ENCODE measurements at regions not wholly inside any gene's neighbourhood (a gene's known extent, or its start where the extent isn't known, plus 50 kb on each side); places are given as distances from the start of the nearest gene placed in this dataset.
A peak's percentile ranks its signal among the peaks of the same experiment; 100 is the strongest.

DNA sequence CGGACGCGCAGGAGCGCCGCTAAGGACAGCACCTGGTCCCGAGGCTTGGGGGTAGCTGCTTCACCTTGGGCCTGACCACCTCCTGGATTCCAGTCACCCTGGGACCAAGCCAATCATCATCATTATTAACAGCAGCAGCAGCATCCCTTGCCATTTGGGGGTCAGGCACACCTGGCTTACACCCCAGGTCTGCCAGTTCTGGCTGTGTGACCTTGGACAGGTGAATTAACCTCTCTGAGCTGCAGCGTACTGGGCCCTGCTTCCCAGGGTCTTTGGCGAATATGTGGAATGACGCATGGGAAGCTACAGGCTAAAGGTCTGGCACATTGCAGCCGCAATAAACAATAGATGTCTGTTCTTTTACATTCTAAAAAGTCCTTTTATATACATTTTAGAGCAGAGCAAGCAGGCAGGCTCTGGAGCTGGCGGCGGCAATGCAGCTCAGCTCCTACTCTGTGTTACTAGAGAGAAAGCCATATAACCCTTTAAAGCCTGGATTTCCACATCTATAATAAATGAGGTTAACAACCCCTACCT, 97.8 kb upstream of the CPLX2 start:
- no peaks in the 10 kb centered on the region for H3K79me2 ChIP-seq (ENCODE audit: control insufficient read depth, insufficient read depth, low read length)
- DNase-seq (ENCODE audit: low read depth in 2 of 2) = no peak
- H3K4me3 ChIP-seq (replicated peaks in 1 of 4; ENCODE audit: control extremely low read depth in 1 of 4, insufficient read depth in 1 of 4, low read depth in 3 of 4, low read length in 4 of 4) = no peak overlapping the region
- H3K27me3 ChIP-seq (ENCODE audit: control insufficient read depth, insufficient read depth, low read length) = no peaks in the 10 kb centered on the region
- no peaks in the 10 kb centered on the region for H3K9me3 ChIP-seq (ENCODE audit: control insufficient read depth, insufficient read depth, low read depth, low read length)
- H3K4me2 ChIP-seq (ENCODE audit: extremely low read depth, insufficient read depth, low read length) = no peak overlapping the region
- no peaks in the 10 kb centered on the region for H4K20me1 ChIP-seq (ENCODE audit: control insufficient read depth, extremely low read depth, insufficient read depth, low read length)
- no peak overlapping the region for H3K9ac ChIP-seq (ENCODE audit: insufficient read depth, low read length)
- H3K36me3 ChIP-seq (ENCODE audit: control insufficient read depth, insufficient read depth, low read length) = no peaks in the 10 kb centered on the region
- no peak overlapping the region for H3K27ac ChIP-seq (ENCODE audit: insufficient read depth, low read length)
- H2AFZ ChIP-seq (ENCODE audit: low read length) = no peak overlapping the region
- no peaks in the 10 kb centered on the region for H3K4me1 ChIP-seq (ENCODE audit: control insufficient read depth, extremely low read depth, insufficient read depth, low read length)
- no peak for TF ChIP-seq EZH2 (IDR thresholded peaks at IDR 0.05; ENCODE audit: low read length, missing control alignments)
- TF ChIP-seq, protein P1, sequence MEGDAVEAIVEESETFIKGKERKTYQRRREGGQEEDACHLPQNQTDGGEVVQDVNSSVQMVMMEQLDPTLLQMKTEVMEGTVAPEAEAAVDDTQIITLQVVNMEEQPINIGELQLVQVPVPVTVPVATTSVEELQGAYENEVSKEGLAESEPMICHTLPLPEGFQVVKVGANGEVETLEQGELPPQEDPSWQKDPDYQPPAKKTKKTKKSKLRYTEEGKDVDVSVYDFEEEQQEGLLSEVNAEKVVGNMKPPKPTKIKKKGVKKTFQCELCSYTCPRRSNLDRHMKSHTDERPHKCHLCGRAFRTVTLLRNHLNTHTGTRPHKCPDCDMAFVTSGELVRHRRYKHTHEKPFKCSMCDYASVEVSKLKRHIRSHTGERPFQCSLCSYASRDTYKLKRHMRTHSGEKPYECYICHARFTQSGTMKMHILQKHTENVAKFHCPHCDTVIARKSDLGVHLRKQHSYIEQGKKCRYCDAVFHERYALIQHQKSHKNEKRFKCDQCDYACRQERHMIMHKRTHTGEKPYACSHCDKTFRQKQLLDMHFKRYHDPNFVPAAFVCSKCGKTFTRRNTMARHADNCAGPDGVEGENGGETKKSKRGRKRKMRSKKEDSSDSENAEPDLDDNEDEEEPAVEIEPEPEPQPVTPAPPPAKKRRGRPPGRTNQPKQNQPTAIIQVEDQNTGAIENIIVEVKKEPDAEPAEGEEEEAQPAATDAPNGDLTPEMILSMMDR (conservative IDR thresholded peaks at IDR 0.05 in 1 of 2, IDR thresholded peaks at IDR 0.05 in 1 of 2; ENCODE audit: low read depth in 1 of 2, low read length in 2 of 2) = no peak

DNA sequence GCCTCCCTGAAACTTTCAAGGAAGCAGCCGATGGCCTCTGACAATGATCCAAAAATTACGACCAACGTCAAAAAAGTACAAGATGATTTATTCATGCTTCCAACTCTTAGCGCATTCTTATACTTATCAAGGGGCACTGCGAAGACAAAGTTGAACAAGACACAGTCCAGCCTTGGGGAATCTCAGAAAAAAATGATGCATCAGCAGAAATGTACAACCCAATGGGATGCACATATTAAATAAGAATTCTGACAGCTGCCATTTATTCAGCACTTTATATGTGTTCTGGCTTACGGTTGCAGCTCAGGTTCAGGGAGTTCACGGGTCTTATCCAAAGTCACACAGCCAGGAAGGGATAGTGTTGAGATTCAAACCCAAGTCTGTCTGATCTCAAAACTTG, 96.0 kb upstream of the CPLX2 start:
- Histone ChIP-seq H3K36me3 (ENCODE audit: control insufficient read depth, insufficient read depth, low read length) (no peaks in the 10 kb centered on the region), H3K27ac (ENCODE audit: insufficient read depth, low read length) (no peak overlapping the region), H3K4me3 (replicated peaks in 1 of 4; ENCODE audit: control extremely low read depth in 1 of 4, insufficient read depth in 1 of 4, low read depth in 3 of 4, low read length in 4 of 4) (no peak overlapping the region), H3K9ac (ENCODE audit: insufficient read depth, low read length) (no peak overlapping the region), H3K27me3 (ENCODE audit: control insufficient read depth, insufficient read depth, low read length) (no peaks in the 10 kb centered on the region), H4K20me1 (ENCODE audit: control insufficient read depth, extremely low read depth, insufficient read depth, low read length) (no peaks in the 10 kb centered on the region), H3K4me2 (ENCODE audit: extremely low read depth, insufficient read depth, low read length) (no peak overlapping the region), H3K9me3 (ENCODE audit: control insufficient read depth, insufficient read depth, low read depth, low read length) (no peaks in the 10 kb centered on the region), H3K79me2 (ENCODE audit: control insufficient read depth, insufficient read depth, low read length) (no peaks in the 10 kb centered on the region), H3K4me1 (ENCODE audit: control insufficient read depth, extremely low read depth, insufficient read depth, low read length) (no peaks in the 10 kb centered on the region), H2AFZ (ENCODE audit: low read length) (no peak overlapping the region)
- TF ChIP-seq EZH2 (IDR thresholded peaks at IDR 0.05; ENCODE audit: low read length, missing control alignments) = no peak
- TF ChIP-seq, protein P1 (conservative IDR thresholded peaks at IDR 0.05 in 1 of 2, IDR thresholded peaks at IDR 0.05 in 1 of 2; ENCODE audit: low read depth in 1 of 2, low read length in 2 of 2) = no peak
- DNase-seq (ENCODE audit: low read depth in 2 of 2) = no peak

DNA sequence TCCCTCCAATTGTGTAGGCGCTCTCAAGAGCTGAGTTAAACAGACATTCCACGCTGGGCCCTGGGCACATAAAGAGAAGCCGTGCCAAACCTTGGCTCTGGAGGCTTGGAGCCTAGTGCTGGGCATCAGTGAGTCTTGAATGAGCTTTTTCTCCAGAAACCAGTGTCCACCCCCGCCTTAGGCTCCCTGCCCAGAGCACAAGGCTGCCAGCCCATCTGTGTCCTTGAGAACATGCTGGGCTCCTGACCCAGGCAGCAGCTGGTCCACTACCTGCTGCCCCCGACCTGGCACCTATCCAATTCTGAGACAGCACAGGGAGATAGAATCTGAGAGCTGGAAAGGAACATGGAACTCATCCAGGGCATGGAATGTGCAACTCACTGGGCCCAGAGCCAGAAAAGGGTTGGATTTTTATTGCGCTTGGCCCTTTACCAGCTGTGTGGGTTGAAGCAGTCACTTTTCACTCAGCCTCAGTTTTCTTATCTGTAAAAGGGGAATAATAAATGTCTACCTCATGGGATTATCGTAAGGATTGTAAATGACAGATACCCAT, 92.4 kb upstream of the CPLX2 start:
- TF ChIP-seq, protein P1 (conservative IDR thresholded peaks at IDR 0.05 in 1 of 2, IDR thresholded peaks at IDR 0.05 in 1 of 2; ENCODE audit: low read depth in 1 of 2, low read length in 2 of 2) = no peak
- no peak for TF ChIP-seq EZH2 (IDR thresholded peaks at IDR 0.05; ENCODE audit: low read length, missing control alignments)
- no peaks in the 10 kb centered on the region for H3K79me2 ChIP-seq (ENCODE audit: control insufficient read depth, insufficient read depth, low read length)
- peak in 1 of 2 donors; percentile 21 for DNase-seq (ENCODE audit: low read depth in 2 of 2)
- no peak overlapping the region for H3K4me3 ChIP-seq (replicated peaks in 1 of 4; ENCODE audit: control extremely low read depth in 1 of 4, insufficient read depth in 1 of 4, low read depth in 3 of 4, low read length in 4 of 4)
- no peak overlapping the region for H3K9ac ChIP-seq (ENCODE audit: insufficient read depth, low read length)
- H3K27ac ChIP-seq (ENCODE audit: insufficient read depth, low read length) = no peak overlapping the region
- no peaks in the 10 kb centered on the region for H3K36me3 ChIP-seq (ENCODE audit: control insufficient read depth, insufficient read depth, low read length)
- no peaks in the 10 kb centered on the region for H3K4me1 ChIP-seq (ENCODE audit: control insufficient read depth, extremely low read depth, insufficient read depth, low read length)
- no peak overlapping the region for H3K4me2 ChIP-seq (ENCODE audit: extremely low read depth, insufficient read depth, low read length)
- H3K9me3 ChIP-seq (ENCODE audit: control insufficient read depth, insufficient read depth, low read depth, low read length) = no peaks in the 10 kb centered on the region
- H3K27me3 ChIP-seq (ENCODE audit: control insufficient read depth, insufficient read depth, low read length) = no peaks in the 10 kb centered on the region
- H2AFZ ChIP-seq (ENCODE audit: low read length) = no peak overlapping the region
- no peaks in the 10 kb centered on the region for H4K20me1 ChIP-seq (ENCODE audit: control insufficient read depth, extremely low read depth, insufficient read depth, low read length)

All from fibroblast of lung (primary cell).